ENCODE measurements at regions not wholly inside any gene's neighbourhood (a gene's known extent, or its start where the extent isn't known, plus 50 kb on each side); places are given as distances from the start of the nearest gene placed in this dataset.

GRCh38 chr3:106082616-106083015 lies 213.8 kb upstream of the CBLB start:
- Histone ChIP-seq H3K36me3 (no peaks in the 10 kb centered on the region), H3K4me3 (no peak overlapping the region), H3K9me3 (no peaks in the 10 kb centered on the region), H3K27ac (no peak overlapping the region), H3K27me3 (no peaks in the 10 kb centered on the region), H3K4me1 (no peaks in the 10 kb centered on the region)
- in situ Hi-C loops (cut with MboI; ENCODE audit: low sequenced_read_pairs in 4 of 4), result no loop called here
- no peak for ATAC-seq
- TF ChIP-seq CTCF (IDR thresholded peaks at IDR 0.05 in 4 of 5, conservative IDR thresholded peaks at IDR 0.05 in 1 of 5) (no peak), POLR2A (IDR thresholded peaks at IDR 0.05) (no peak)
- intact Hi-C loops (cut with DNase I; ENCODE audit: low total_unique reads), result no loop called here
- DNase-seq, result no peak

- intact Hi-C loops (cut with DNase I; ENCODE audit: low total_unique reads), result no loop called here
- Histone ChIP-seq H3K27me3 (no peaks in the 10 kb centered on the region), H3K9me3 (no peaks in the 10 kb centered on the region), H3K4me3 (no peak overlapping the region), H3K36me3 (no peaks in the 10 kb centered on the region), H3K4me1 (no peaks in the 10 kb centered on the region), H3K27ac (no peak overlapping the region)
- ATAC-seq (no peak), DNase-seq (no peak)
- TF ChIP-seq CTCF (IDR thresholded peaks at IDR 0.05 in 4 of 5, conservative IDR thresholded peaks at IDR 0.05 in 1 of 5) (no peak), POLR2A (IDR thresholded peaks at IDR 0.05) (no peak)
- in situ Hi-C loops (cut with MboI; ENCODE audit: low sequenced_read_pairs in 4 of 4), result no loop called here
Measured at GRCh38 chr3:106083207-106083606, 214.4 kb upstream of the CBLB start.

- ATAC-seq (no peak), DNase-seq (no peak)
- no peaks in the 10 kb centered on the region for H3K4me1 ChIP-seq
- H3K27ac ChIP-seq, result no peak overlapping the region
- H3K36me3 ChIP-seq, result no peaks in the 10 kb centered on the region
- TF ChIP-seq CTCF (IDR thresholded peaks at IDR 0.05 in 4 of 5, conservative IDR thresholded peaks at IDR 0.05 in 1 of 5) (no peak), POLR2A (IDR thresholded peaks at IDR 0.05) (no peak)
- in situ Hi-C loops (cut with MboI; ENCODE audit: low sequenced_read_pairs in 4 of 4) (no loop called here), intact Hi-C loops (cut with DNase I; ENCODE audit: low total_unique reads) (no loop called here)
- H3K4me3 ChIP-seq, result no peak overlapping the region
- no peaks in the 10 kb centered on the region for H3K27me3 ChIP-seq
- no peaks in the 10 kb centered on the region for H3K9me3 ChIP-seq
Measured at GRCh38 chr3:106083854-106084253, 215.0 kb upstream of the CBLB start.

GRCh38 chr3:106086038-106086437 lies 217.2 kb upstream of the CBLB start:
- Histone ChIP-seq H3K4me1 (no peaks in the 10 kb centered on the region), H3K9me3 (no peaks in the 10 kb centered on the region), H3K4me3 (no peak overlapping the region), H3K27me3 (no peaks in the 10 kb centered on the region), H3K36me3 (no peaks in the 10 kb centered on the region), H3K27ac (no peak overlapping the region)
- TF ChIP-seq POLR2A (IDR thresholded peaks at IDR 0.05), result no peak
- TF ChIP-seq CTCF (IDR thresholded peaks at IDR 0.05 in 4 of 5, conservative IDR thresholded peaks at IDR 0.05 in 1 of 5), result no peak
- ATAC-seq (no peak), DNase-seq (no peak)
- intact Hi-C loops (cut with DNase I; ENCODE audit: low total_unique reads) (no loop called here), in situ Hi-C loops (cut with MboI; ENCODE audit: low sequenced_read_pairs in 4 of 4) (no loop called here)

GRCh38 chr3:106086636-106087035 lies 217.8 kb upstream of the CBLB start:
- H3K27me3 ChIP-seq, result no peaks in the 10 kb centered on the region
- TF ChIP-seq POLR2A (IDR thresholded peaks at IDR 0.05) (no peak), CTCF (IDR thresholded peaks at IDR 0.05 in 4 of 5, conservative IDR thresholded peaks at IDR 0.05 in 1 of 5) (no peak)
- H3K9me3 ChIP-seq, result no peaks in the 10 kb centered on the region
- in situ Hi-C loops (cut with MboI; ENCODE audit: low sequenced_read_pairs in 4 of 4) (no loop called here), intact Hi-C loops (cut with DNase I; ENCODE audit: low total_unique reads) (no loop called here)
- no peak for DNase-seq
- H3K4me1 ChIP-seq, result no peaks in the 10 kb centered on the region
- H3K4me3 ChIP-seq, result no peak overlapping the region
- H3K27ac ChIP-seq, result no peak overlapping the region
- ATAC-seq, result no peak
- no peaks in the 10 kb centered on the region for H3K36me3 ChIP-seq
